Heart left ventricle (tissue), 16 donors: ENCODE measurements at regions not wholly inside any gene's neighbourhood (a gene's known extent, or its start where the extent isn't known, plus 50 kb on each side); places are given as distances from the start of the nearest gene placed in this dataset.

Source experiments
- ATAC-seq, 4 donors: fragments of 200-7000 bp; cut with Tn5 transposase; one replicate each; pipeline ENCODE4 v1.9.1; 2020 to 2022; ENCODE audit warnings: moderate library complexity in 4 of 4, mild to moderate bottlenecking in 3 of 4, moderate number of reproducible peaks in 1 of 4
- DNase-seq, 5 donors: peaks; one replicate each; pipeline ENCODE4 v3.0.0-alpha.2; 2020
- H3K27ac ChIP-seq, 12 donors: fragments of 200-600 bp; sonication (generic) in 4 of 12; one replicate each; pipeline versions ENCODE4 v1.5.0 to v1.8.0; 2016 to 2022; ENCODE audit warnings: mild to moderate bottlenecking in 2 of 12
- H3K27me3 ChIP-seq, 9 donors: fragments of 200-600 bp; sonication (generic) in 2 of 9; one replicate each; pipeline versions ENCODE4 v1.5.1 to v1.8.0; 2016 to 2022; ENCODE audit warnings: mild to moderate bottlenecking in 3 of 9
- H3K36me3 ChIP-seq, 9 donors: fragments of 200-600 bp; sonication (generic) in 2 of 9; one replicate each; pipeline versions ENCODE4 v1.5.0 to v1.8.0; 2018 to 2022; ENCODE audit warnings: mild to moderate bottlenecking in 2 of 9
- H3K4me1 ChIP-seq, 12 donors: fragments of 200-600 bp; sonication (generic) in 4 of 12; one replicate each; pipeline versions ENCODE4 v1.5.0 to v1.8.0; 2016 to 2022; ENCODE audit warnings: mild to moderate bottlenecking in 3 of 12
- H3K4me3 ChIP-seq, 12 donors: fragments of 200-600 bp; sonication (generic) in 4 of 12; one replicate each; pipeline versions ENCODE4 v1.5.0 to v1.8.0; 2017 to 2022; ENCODE audit warnings: mild to moderate bottlenecking in 9 of 12, moderate library complexity in 4 of 12
- H3K9me3 ChIP-seq, 12 donors: fragments of 200-600 bp; sonication (generic) in 4 of 12; one replicate each; pipeline versions ENCODE4 v1.5.0 to v1.8.0; 2016 to 2022; ENCODE audit warnings: mild to moderate bottlenecking in 1 of 12
- POLR2A ChIP-seq, 2 donors: fragments of 450-650 bp; IDR thresholded peaks; one replicate each; pipeline ENCODE4 v1.6.1; 2017; ENCODE audit warnings: antibody characterized with exemption in 2 of 2, mild to moderate bottlenecking in 2 of 2, moderate library complexity in 2 of 2
- WGBS, 4 donors: extraction: QIAGEN DNeasy Blood & Tissue Kit in 2 of 4; methylation state at CpG; one replicate each; pipeline versions ENCODE4 v1.1.5 to v1.1.7; 2013 to 2018; 5-methylcytosine and 5-hydroxymethylcytosine counted together
- intact Hi-C, 10 donors: fragments of 100-400 bp; cut with DNase I; formaldehyde crosslinking; loops; one replicate each; pipeline versions ENCODE4 v1.11.1 to v1.14.2; 2022
- TF ChIP-seq, protein P1 (sequence below), 12 donors: fragments of 200-600 bp; sonication (generic) in 4 of 12; IDR thresholded peaks; one replicate each; pipeline versions ENCODE4 v1.5.0 to v1.8.0; 2018 to 2022; ENCODE audit warnings: antibody characterized with exemption in 12 of 12, mild to moderate bottlenecking in 5 of 12
- donor health status: ischemic (EF 13 %, LVEDD 7.1; RV severe dilation, severe dysfunction).
- donor health status: healthy with polysubstance abuse.
- donor health status: DM: no; HTN: yes; CAD: no.
- donor health status: DM: no; HTN: no; CAD: no.
- donor health status: ischemic (EF 25% LVEDD 6.9; RV normal size, moderate dysfunction).
- donor health status: ischemic (EF 25% LVEDD 5.7; RV mildly dilated, moderate dysfunction).
- donor health status: healthy.
- donor health status: DM: yes; HTN: yes; CAD: no.
- donor health status: ischemic (EF 35%, LVEDD 5.7; RV mildly dilated, moderate dysfunction).
- donor health status: nonischemic (EF 11% LVEDD 7.7; RV severe dilation, severe dysfunction).
- donor health status: DM: yes; HTN: yes; CAD: no.
- donor health status: PGD.
- donor health status: ischemic (EF 29% LVEDD 5.4; RV normal size, mild dysfunction).
- donor health status: nonischemic (EF 23%, LVEDD 6.1; RV moderate dilation, normal function).

DNA sequence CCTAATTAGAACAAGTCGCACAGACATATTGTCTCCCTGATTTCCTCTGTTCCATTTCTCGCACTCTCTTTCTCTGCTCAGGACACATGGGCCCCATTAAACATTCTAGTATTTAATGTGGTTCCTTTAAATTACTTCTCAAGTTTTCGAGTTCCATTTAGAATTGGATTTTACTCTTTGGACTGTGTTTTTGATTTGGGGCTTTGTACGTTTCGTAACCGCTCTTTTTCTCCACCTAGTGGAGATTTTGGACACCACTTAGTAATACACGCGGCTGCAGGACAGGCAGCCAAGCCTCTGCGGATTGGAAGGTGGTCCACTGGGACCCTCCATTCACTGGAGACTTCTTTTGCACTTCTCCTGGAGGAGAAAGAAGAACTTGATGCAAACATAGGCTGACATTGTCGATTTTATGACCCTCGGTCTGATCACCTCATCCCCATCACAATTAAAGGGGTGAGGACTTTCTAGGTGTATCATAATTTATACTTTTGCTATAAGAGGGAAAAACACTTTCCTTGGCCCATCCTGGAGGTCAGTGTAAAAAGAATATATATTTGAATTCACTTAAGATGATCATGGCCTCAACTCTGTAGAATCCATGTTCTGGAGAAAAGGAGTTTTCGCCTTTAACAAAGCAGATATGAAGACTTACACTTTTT lies 85.7 kb downstream of the NOG start:
- DNase-seq = no peak
- H3K27ac ChIP-seq = no peak overlapping the region
- TF ChIP-seq POLR2A (IDR thresholded peaks at IDR 0.05) = no peak
- TF ChIP-seq, protein P1, sequence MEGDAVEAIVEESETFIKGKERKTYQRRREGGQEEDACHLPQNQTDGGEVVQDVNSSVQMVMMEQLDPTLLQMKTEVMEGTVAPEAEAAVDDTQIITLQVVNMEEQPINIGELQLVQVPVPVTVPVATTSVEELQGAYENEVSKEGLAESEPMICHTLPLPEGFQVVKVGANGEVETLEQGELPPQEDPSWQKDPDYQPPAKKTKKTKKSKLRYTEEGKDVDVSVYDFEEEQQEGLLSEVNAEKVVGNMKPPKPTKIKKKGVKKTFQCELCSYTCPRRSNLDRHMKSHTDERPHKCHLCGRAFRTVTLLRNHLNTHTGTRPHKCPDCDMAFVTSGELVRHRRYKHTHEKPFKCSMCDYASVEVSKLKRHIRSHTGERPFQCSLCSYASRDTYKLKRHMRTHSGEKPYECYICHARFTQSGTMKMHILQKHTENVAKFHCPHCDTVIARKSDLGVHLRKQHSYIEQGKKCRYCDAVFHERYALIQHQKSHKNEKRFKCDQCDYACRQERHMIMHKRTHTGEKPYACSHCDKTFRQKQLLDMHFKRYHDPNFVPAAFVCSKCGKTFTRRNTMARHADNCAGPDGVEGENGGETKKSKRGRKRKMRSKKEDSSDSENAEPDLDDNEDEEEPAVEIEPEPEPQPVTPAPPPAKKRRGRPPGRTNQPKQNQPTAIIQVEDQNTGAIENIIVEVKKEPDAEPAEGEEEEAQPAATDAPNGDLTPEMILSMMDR (IDR thresholded peaks at IDR 0.05) = peak; percentile 30 to 64 (median 50)
- H3K9me3 ChIP-seq = no peaks in the 10 kb centered on the region
- H3K36me3 ChIP-seq = no peaks in the 10 kb centered on the region
- peaks cover 0 to 23% (median 6%) of the 10 kb centered on the region in 12 donors for H3K4me1 ChIP-seq
- peak in 2 of 4 donors; percentile 53 to 69 for ATAC-seq
- WGBS, 4 donors = 11 to 13% (median 11%) methylated on average over 12 of the region's 12 CpGs
- intact Hi-C loops = loop anchor here in 5 of 10 donors (1.0 to 5.0 kb wide), 4 partner anchors 86 to 832 kb away; partner anchors contain the start of gene NOG (in 5 of the 5)
- peaks cover 7 to 85% (median 28%) of the 10 kb centered on the region in 9 donors for H3K27me3 ChIP-seq
- H3K4me3 ChIP-seq = peak overlapping the region in 10 of 12 donors; percentile 11 to 46 (median 34)

DNA sequence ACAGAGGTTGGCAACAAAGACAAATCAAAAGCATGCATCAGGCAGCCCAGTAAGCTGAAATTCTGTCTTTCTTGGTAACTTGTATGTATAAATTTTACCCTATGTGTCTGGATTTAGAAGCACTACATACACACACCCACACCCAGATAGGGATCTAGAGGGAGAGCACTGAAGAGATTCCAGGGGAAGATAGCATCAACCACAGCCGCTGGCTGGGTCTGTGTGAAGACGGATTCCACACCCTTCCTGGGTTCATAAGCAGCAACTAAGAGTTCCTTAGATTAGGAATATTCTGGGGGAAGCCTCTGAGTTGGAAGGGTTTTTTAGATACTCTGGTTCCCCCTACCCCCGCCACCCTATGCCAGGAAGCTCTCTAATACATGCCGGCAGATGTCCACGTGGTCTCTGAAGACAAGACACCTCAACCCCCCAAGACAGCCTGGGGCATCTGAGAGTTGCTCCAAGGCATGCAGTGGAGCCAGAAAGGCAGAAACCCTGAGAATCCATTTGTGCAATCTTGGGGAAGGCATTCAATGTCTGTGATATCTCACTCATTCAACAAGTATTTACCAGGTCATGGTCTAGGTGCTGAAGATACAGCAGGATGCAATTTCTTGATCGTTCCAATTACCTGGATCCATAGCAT lies 86.4 kb downstream of the NOG start:
- 61 to 70% (median 64%) methylated on average over 6 of the region's 6 CpGs for WGBS, 4 donors
- Histone ChIP-seq H3K36me3 (no peaks in the 10 kb centered on the region), H3K27ac (no peak overlapping the region), H3K4me1 (peaks cover 0 to 23% (median 6%) of the 10 kb centered on the region in 12 donors), H3K27me3 (peaks cover 7 to 83% (median 28%) of the 10 kb centered on the region in 9 donors), H3K9me3 (no peaks in the 10 kb centered on the region), H3K4me3 (no peak overlapping the region)
- ATAC-seq = no peak
- no peak for DNase-seq
- intact Hi-C loops = loop anchor here in 5 of 10 donors (1.0 to 5.0 kb wide), 4 partner anchors 87 to 833 kb away; partner anchors contain the start of gene NOG (in 5 of the 5)
- TF ChIP-seq, protein P1 (IDR thresholded peaks at IDR 0.05) = no peak
- no peak for TF ChIP-seq POLR2A (IDR thresholded peaks at IDR 0.05)

DNA sequence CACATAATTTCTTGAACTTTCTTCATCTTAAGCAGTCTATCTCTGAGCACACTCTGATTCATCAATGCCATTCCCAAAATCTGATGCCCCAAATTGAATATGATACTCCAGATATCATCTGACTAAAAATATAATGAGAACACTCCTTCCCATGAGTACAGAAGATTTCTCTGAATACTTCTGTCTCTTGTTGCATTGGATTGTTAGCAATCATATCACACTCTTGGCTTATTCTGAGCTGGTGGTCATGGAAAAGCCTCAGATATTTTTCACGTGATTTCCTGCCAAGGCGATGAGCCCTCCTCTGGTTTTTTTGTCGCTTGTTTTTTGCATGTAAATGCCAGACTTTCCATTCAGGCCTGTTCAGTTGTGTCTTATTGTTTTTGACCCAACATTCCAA lies 87.2 kb downstream of the NOG start:
- DNase-seq (no peak), ATAC-seq (no peak)
- TF ChIP-seq POLR2A (IDR thresholded peaks at IDR 0.05) = no peak
- TF ChIP-seq, protein P1 (IDR thresholded peaks at IDR 0.05) = no peak
- no peak overlapping the region for H3K4me3 ChIP-seq
- H3K9me3 ChIP-seq = no peaks in the 10 kb centered on the region
- peaks cover 0 to 23% (median 6%) of the 10 kb centered on the region in 12 donors for H3K4me1 ChIP-seq
- H3K36me3 ChIP-seq = no peaks in the 10 kb centered on the region
- intact Hi-C loops = no loop called here
- peaks cover 7 to 75% (median 23%) of the 10 kb centered on the region in 9 donors for H3K27me3 ChIP-seq
- 51 to 69% (median 56%) methylated on average over 3 of the region's 3 CpGs for WGBS, 4 donors
- H3K27ac ChIP-seq = no peak overlapping the region

DNA sequence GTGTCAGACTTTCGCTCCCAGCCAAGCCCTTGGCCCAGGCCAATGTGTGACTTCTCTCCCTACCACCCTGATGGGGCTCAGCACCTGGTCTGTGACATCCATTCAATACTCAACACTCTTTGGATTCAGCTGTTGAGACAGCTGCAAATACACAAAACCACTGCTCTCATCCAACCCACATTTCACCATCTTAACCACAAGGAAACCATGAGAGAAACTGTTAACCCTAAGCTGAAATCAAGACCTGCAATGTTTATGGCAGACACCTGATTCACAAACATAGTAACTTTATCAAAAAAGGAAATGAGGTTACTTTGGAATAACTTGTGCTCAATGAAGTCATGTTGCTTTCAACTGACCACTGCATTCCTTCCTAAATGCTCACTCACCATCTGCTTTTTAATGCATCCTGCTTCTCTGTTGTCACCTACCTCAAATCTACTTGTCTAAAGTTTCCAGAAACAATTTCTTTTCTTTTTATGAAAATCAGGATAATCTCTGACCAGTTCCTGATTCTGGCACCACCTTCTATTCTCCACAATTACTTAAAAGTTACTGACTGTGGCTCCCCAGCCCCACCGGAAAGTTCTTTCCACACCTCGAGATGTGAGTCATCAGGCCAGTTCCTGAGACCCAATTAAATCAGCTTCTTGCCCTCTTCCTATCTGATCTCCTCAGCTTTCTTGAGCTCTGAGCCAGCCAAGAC lies 88.2 kb downstream of the NOG start:
- TF ChIP-seq, protein P1 (IDR thresholded peaks at IDR 0.05) = no peak
- TF ChIP-seq POLR2A (IDR thresholded peaks at IDR 0.05) = no peak
- ATAC-seq (peak in 3 of 4 donors; percentile 22 to 39 (median 31)), DNase-seq (no peak)
- H3K4me3 ChIP-seq = no peak overlapping the region
- no peaks in the 10 kb centered on the region for H3K36me3 ChIP-seq
- no peak overlapping the region for H3K27ac ChIP-seq
- intact Hi-C loops = no loop called here
- no peaks in the 10 kb centered on the region for H3K9me3 ChIP-seq
- 58 to 70% (median 63%) methylated on average over 3 of the region's 3 CpGs for WGBS, 4 donors
- peaks cover 7 to 71% (median 21%) of the 10 kb centered on the region in 9 donors for H3K27me3 ChIP-seq
- peaks cover 0 to 23% (median 6%) of the 10 kb centered on the region in 12 donors for H3K4me1 ChIP-seq
